HEK293 (cell line): ENCODE measurements at regions not wholly inside any gene's neighbourhood (a gene's known extent, or its start where the extent isn't known, plus 50 kb on each side); places are given as distances from the start of the nearest gene placed in this dataset.

Experiments
- CTCF ChIA-PET: fragments of 350-600 bp; formaldehyde crosslinking; extraction: SDS; loops from one replicate; lab custom pipeline; 2021; ENCODE audit warnings: antibody characterized with exemption; lab: Yijun Ruan, JAX
- POLR2A ChIA-PET: fragments of 300-600 bp; formaldehyde crosslinking; extraction: SDS; loops from one replicate; lab custom pipeline; 2020; ENCODE audit warnings: antibody characterized with exemption, inconsistent platforms; lab: Yijun Ruan, JAX
- H3K27ac ChIP-seq: fragments of 200-500 bp; sonication (Bioruptor generic); 2 replicates; pipeline ENCODE4 v1.5.1; 2014; ENCODE audit warnings: low read depth, low read length, control low read depth, inconsistent platforms; ENCODE audit errors: extremely low read depth
- H3K36me3 ChIP-seq, 2 experiments: fragments of 200-500 bp in 1 of 2; sonication (Bioruptor generic) in 1 of 2; 1 replicate in 1 of 2; 2 replicates in 1 of 2; pipeline ENCODE4 v1.5.1; 2014 to 2017; ENCODE audit warnings: inconsistent platforms in 2 of 2, low read length in 2 of 2; ENCODE audit not compliant: control insufficient read depth in 2 of 2, insufficient read depth in 1 of 2
- H3K4me1 ChIP-seq: fragments of 200-500 bp; sonication (Bioruptor generic); 2 replicates; pipeline ENCODE4 v1.5.1; 2014; ENCODE audit warnings: mild to moderate bottlenecking, low read length, inconsistent platforms; ENCODE audit not compliant: control insufficient read depth, insufficient read depth
- H3K4me3 ChIP-seq: 2 replicates; pipeline ENCODE4 v1.5.1; 2011; ENCODE audit warnings: low read depth, mild to moderate bottlenecking, control low read depth, low read length, moderate library complexity
- H3K9me3 ChIP-seq: fragments of 200-500 bp; sonication (Bioruptor generic); 2 replicates; pipeline ENCODE4 v1.5.1; 2014; ENCODE audit warnings: low read depth, low read length, inconsistent platforms; ENCODE audit not compliant: control insufficient read depth, insufficient read depth
- GLI2 ChIP-seq: fragments of 450-650 bp; formaldehyde crosslinking; IDR thresholded peaks from 2 replicates; pipeline ENCODE4; 2017; ENCODE audit warnings: missing biosample characterization, missing genetic modification characterization, low read depth, borderline replicate concordance
- GLI4 ChIP-seq: fragments of 450-650 bp; formaldehyde crosslinking; IDR thresholded peaks from 2 replicates; pipeline ENCODE4 v1.5.1; 2016; ENCODE audit warnings: missing biosample characterization, missing genetic modification characterization
- YY1 ChIP-seq: fragments of 450-650 bp; formaldehyde crosslinking; IDR thresholded peaks from 2 replicates; pipeline ENCODE4 v1.5.1; 2018; ENCODE audit warnings: missing biosample characterization, missing genetic modification characterization
- ZNF121 ChIP-seq: fragments of 450-650 bp; formaldehyde crosslinking; IDR thresholded peaks from 2 replicates; pipeline ENCODE4 v1.5.1; 2016; ENCODE audit warnings: missing biosample characterization, missing genetic modification characterization
- ZNF221 ChIP-seq: fragments of 450-650 bp; formaldehyde crosslinking; IDR thresholded peaks from 2 replicates; pipeline ENCODE4 v1.5.1; 2017; ENCODE audit warnings: missing biosample characterization, missing genetic modification characterization, borderline replicate concordance
- ZNF223 ChIP-seq: fragments of 450-650 bp; formaldehyde crosslinking; IDR thresholded peaks from 2 replicates; pipeline ENCODE4 v1.5.1; 2016; ENCODE audit warnings: missing biosample characterization, missing genetic modification characterization
- ZNF37A ChIP-seq: fragments of 450-650 bp; IDR thresholded peaks from 2 replicates; pipeline ENCODE4 v1.5.1; 2018; ENCODE audit warnings: missing biosample characterization, missing genetic modification characterization
- ZNF596 ChIP-seq: fragments of 450-650 bp; IDR thresholded peaks from 2 replicates; pipeline ENCODE4 v1.5.0; 2018; ENCODE audit warnings: missing biosample characterization, mild to moderate bottlenecking, missing genetic modification characterization, moderate library complexity
- ZNF664 ChIP-seq: fragments of 450-650 bp; formaldehyde crosslinking; IDR thresholded peaks from 2 replicates; pipeline ENCODE4 v1.5.1; 2016; ENCODE audit warnings: missing biosample characterization, missing genetic modification characterization
- ZNF701 ChIP-seq: fragments of 450-650 bp; formaldehyde crosslinking; IDR thresholded peaks from 2 replicates; pipeline ENCODE4 v1.5.1; 2016; ENCODE audit warnings: missing biosample characterization, missing genetic modification characterization
- ZNF776 ChIP-seq: fragments of 450-650 bp; formaldehyde crosslinking; IDR thresholded peaks from 2 replicates; pipeline ENCODE4 v1.5.0; 2017; ENCODE audit warnings: missing biosample characterization, missing genetic modification characterization, borderline replicate concordance
- ZNF830 ChIP-seq: fragments of 450-650 bp; IDR thresholded peaks from 2 replicates; pipeline ENCODE4 v1.5.0; 2018; ENCODE audit warnings: missing biosample characterization, missing genetic modification characterization, low read depth, mild to moderate bottlenecking, moderate library complexity
- TF ChIP-seq, protein P1 (sequence below): fragments of 450-650 bp; formaldehyde crosslinking; IDR thresholded peaks from 2 replicates; pipeline ENCODE4 v1.5.1; 2016; ENCODE audit warnings: missing biosample characterization, missing genetic modification characterization
- TF ChIP-seq, protein P2 (sequence below): fragments of 450-650 bp; formaldehyde crosslinking; IDR thresholded peaks from 2 replicates; pipeline ENCODE4 v1.5.1; 2016; ENCODE audit warnings: missing biosample characterization, missing genetic modification characterization, borderline replicate concordance
- TF ChIP-seq, protein P3 (sequence below): fragments of 450-650 bp; formaldehyde crosslinking; IDR thresholded peaks from 2 replicates; pipeline ENCODE4 v1.5.1; 2016; ENCODE audit warnings: missing biosample characterization, missing genetic modification characterization
- TF ChIP-seq, protein P4 (sequence below): fragments of 450-650 bp; formaldehyde crosslinking; IDR thresholded peaks from 2 replicates; pipeline ENCODE4 v1.5.1; 2016; ENCODE audit warnings: missing biosample characterization, missing genetic modification characterization, borderline replicate concordance

DNA sequence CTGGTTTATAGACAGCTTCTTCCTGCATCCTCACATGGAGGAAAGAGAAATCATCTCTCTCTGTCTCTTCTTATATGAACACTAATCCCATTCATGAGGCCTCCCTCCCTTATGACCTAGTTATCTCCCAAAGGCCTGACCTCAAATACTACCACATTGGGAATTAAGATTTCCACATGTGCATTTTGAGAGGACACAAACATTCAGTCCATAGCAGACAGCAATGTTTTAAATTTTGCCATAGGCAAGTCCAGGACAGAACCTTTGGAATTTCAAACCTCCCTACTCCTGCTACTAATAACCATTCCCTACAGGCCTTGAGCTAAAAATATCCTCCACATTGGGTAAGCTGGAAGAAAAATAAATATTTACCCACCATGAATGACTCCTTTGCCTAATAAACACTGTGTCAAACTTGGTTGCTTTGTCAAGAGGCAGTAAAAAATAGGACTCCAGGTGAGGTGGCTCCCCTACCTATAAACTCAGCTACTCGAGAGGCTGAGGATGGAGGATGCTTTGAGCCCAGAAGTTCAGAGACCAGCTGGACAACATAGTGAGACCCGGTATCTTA, 113.7 kb downstream of the ZNF281 start (continued):
- TF ChIP-seq, protein P1, sequence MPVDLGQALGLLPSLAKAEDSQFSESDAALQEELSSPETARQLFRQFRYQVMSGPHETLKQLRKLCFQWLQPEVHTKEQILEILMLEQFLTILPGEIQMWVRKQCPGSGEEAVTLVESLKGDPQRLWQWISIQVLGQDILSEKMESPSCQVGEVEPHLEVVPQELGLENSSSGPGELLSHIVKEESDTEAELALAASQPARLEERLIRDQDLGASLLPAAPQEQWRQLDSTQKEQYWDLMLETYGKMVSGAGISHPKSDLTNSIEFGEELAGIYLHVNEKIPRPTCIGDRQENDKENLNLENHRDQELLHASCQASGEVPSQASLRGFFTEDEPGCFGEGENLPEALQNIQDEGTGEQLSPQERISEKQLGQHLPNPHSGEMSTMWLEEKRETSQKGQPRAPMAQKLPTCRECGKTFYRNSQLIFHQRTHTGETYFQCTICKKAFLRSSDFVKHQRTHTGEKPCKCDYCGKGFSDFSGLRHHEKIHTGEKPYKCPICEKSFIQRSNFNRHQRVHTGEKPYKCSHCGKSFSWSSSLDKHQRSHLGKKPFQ (tag by site-specific recombination): no peak

DNA sequence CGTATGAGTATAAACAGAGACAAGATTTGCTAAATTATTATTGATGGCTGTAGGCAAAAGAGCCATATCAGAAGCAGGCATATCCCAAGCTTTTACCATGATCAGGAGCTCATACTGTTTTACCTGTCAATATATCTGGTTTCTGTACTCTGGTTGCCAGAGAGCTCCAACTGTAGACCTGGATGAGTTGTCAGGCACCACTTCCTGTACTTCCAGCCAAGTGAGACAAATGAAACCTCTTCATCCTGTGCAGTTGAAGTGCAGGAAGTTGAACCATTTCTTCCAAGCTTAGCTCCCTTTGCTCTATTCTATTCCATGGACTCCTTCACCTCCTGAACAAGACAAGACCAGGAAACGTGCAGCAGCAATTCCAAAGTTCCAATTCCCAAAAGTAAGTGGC, 115.6 kb downstream of the ZNF281 start:
- CTCF ChIA-PET: interaction anchor here (0.6 to 1.5 kb wide), 6 partner anchors 10 to 213 kb away, joined by 3 to 6 read pairs (median 3); no protein-coding TSS in a partner anchor
- no peaks in the 10 kb centered on the region for H3K4me1 ChIP-seq
- H3K36me3 ChIP-seq: no peaks in the 10 kb centered on the region
- TF ChIP-seq ZNF223 (tag by site-specific recombination) (no peak), ZNF830 (tag by site-specific recombination) (no peak), ZNF596 (tag by site-specific recombination) (no peak), GLI4 (no peak), ZNF37A (tag by site-specific recombination) (no peak), YY1 (no peak), ZNF664 (tag by site-specific recombination) (no peak), ZNF776 (no peak), ZNF121 (tag by site-specific recombination) (no peak), ZNF221 (tag by site-specific recombination) (no peak), GLI2 (no peak), ZNF701 (tag by site-specific recombination) (no peak)
- TF ChIP-seq, protein P2, sequence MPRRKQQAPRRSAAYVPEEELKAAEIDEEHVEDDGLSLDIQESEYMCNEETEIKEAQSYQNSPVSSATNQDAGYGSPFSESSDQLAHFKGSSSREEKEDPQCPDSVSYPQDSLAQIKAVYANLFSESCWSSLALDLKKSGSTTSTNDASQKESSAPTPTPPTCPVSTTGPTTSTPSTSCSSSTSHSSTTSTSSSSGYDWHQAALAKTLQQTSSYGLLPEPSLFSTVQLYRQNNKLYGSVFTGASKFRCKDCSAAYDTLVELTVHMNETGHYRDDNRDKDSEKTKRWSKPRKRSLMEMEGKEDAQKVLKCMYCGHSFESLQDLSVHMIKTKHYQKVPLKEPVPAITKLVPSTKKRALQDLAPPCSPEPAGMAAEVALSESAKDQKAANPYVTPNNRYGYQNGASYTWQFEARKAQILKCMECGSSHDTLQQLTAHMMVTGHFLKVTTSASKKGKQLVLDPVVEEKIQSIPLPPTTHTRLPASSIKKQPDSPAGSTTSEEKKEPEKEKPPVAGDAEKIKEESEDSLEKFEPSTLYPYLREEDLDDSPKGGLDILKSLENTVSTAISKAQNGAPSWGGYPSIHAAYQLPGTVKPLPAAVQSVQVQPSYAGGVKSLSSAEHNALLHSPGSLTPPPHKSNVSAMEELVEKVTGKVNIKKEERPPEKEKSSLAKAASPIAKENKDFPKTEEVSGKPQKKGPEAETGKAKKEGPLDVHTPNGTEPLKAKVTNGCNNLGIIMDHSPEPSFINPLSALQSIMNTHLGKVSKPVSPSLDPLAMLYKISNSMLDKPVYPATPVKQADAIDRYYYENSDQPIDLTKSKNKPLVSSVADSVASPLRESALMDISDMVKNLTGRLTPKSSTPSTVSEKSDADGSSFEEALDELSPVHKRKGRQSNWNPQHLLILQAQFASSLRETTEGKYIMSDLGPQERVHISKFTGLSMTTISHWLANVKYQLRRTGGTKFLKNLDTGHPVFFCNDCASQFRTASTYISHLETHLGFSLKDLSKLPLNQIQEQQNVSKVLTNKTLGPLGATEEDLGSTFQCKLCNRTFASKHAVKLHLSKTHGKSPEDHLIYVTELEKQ (tag by site-specific recombination): no peak
- TF ChIP-seq, protein P3, sequence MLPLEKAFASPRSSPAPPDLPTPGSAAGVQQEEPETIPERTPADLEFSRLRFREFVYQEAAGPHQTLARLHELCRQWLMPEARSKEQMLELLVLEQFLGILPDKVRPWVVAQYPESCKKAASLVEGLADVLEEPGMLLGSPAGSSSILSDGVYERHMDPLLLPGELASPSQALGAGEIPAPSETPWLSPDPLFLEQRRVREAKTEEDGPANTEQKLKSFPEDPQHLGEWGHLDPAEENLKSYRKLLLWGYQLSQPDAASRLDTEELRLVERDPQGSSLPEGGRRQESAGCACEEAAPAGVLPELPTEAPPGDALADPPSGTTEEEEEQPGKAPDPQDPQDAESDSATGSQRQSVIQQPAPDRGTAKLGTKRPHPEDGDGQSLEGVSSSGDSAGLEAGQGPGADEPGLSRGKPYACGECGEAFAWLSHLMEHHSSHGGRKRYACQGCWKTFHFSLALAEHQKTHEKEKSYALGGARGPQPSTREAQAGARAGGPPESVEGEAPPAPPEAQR (tag by site-specific recombination): no peak
- TF ChIP-seq, protein P4, sequence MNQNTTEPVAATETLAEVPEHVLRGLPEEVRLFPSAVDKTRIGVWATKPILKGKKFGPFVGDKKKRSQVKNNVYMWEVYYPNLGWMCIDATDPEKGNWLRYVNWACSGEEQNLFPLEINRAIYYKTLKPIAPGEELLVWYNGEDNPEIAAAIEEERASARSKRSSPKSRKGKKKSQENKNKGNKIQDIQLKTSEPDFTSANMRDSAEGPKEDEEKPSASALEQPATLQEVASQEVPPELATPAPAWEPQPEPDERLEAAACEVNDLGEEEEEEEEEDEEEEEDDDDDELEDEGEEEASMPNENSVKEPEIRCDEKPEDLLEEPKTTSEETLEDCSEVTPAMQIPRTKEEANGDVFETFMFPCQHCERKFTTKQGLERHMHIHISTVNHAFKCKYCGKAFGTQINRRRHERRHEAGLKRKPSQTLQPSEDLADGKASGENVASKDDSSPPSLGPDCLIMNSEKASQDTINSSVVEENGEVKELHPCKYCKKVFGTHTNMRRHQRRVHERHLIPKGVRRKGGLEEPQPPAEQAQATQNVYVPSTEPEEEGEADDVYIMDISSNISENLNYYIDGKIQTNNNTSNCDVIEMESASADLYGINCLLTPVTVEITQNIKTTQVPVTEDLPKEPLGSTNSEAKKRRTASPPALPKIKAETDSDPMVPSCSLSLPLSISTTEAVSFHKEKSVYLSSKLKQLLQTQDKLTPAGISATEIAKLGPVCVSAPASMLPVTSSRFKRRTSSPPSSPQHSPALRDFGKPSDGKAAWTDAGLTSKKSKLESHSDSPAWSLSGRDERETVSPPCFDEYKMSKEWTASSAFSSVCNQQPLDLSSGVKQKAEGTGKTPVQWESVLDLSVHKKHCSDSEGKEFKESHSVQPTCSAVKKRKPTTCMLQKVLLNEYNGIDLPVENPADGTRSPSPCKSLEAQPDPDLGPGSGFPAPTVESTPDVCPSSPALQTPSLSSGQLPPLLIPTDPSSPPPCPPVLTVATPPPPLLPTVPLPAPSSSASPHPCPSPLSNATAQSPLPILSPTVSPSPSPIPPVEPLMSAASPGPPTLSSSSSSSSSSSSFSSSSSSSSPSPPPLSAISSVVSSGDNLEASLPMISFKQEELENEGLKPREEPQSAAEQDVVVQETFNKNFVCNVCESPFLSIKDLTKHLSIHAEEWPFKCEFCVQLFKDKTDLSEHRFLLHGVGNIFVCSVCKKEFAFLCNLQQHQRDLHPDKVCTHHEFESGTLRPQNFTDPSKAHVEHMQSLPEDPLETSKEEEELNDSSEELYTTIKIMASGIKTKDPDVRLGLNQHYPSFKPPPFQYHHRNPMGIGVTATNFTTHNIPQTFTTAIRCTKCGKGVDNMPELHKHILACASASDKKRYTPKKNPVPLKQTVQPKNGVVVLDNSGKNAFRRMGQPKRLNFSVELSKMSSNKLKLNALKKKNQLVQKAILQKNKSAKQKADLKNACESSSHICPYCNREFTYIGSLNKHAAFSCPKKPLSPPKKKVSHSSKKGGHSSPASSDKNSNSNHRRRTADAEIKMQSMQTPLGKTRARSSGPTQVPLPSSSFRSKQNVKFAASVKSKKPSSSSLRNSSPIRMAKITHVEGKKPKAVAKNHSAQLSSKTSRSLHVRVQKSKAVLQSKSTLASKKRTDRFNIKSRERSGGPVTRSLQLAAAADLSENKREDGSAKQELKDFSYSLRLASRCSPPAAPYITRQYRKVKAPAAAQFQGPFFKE: no peak
- H3K9me3 ChIP-seq: no peaks in the 10 kb centered on the region
- no peak overlapping the region for H3K27ac ChIP-seq
- no peak overlapping the region for H3K4me3 ChIP-seq
- POLR2A ChIA-PET: no interaction called here
